ENCODE measurements at regions not wholly inside any gene's neighbourhood (a gene's known extent, or its start where the extent isn't known, plus 50 kb on each side); places are given as distances from the start of the nearest gene placed in this dataset.

DNA sequence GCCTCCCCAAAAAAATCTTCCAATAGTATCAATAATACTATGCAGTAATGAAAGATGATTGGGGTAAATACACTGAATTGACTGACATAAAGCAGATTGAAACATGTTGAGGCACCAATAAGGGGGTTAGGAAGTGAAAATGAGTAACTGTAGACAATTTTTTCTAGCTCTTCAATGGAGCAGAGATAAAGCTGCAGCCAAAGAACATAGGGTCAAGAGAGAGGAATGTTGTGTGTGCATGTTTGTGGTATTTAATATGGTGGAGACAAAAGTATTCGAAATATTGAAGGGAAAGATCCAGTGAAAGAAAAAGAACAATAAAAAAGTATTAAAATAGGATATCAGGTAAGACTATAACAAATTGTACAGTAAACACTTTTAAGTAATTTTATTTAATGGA, 450.0 kb upstream of the CCDC179 start:
- TF ChIP-seq CTCF (optimal IDR thresholded peaks at IDR 0.05 in 1 of 3, IDR thresholded peaks at IDR 0.05 in 1 of 3, conservative IDR thresholded peaks at IDR 0.05 in 1 of 3; ENCODE audit: extremely low read depth in 1 of 3, insufficient read depth in 2 of 3, low read length in 3 of 3) (no peak), EZH2 (IDR thresholded peaks at IDR 0.05; ENCODE audit: low read length) (no peak)
